ENCODE measurements at regions not wholly inside any gene's neighbourhood (a gene's known extent, or its start where the extent isn't known, plus 50 kb on each side); places are given as distances from the start of the nearest gene placed in this dataset.
A peak's percentile ranks its signal among the peaks of the same experiment; 100 is the strongest.

DNA sequence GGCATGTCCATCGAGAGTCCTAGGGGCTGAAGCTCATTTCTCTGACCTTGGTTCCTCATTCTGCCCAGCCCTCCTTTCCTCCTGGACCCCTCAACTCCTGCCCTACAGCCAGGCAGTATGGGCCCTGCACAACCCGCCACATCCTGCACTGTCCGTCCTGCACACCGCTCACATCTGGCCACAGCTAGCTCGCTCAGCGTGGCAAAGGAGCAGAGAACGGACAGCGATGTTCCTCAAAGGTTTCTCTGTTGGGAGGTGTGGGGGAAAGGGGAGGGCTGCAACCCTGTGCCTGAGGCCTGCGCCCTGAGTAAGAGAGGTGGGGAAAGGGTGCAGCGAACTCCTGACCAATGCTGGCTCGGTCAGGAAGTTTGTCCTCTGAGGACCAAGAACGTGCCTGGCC is 90.1 kb downstream of the PXDC1 start:
- TF ChIP-seq, protein P1, sequence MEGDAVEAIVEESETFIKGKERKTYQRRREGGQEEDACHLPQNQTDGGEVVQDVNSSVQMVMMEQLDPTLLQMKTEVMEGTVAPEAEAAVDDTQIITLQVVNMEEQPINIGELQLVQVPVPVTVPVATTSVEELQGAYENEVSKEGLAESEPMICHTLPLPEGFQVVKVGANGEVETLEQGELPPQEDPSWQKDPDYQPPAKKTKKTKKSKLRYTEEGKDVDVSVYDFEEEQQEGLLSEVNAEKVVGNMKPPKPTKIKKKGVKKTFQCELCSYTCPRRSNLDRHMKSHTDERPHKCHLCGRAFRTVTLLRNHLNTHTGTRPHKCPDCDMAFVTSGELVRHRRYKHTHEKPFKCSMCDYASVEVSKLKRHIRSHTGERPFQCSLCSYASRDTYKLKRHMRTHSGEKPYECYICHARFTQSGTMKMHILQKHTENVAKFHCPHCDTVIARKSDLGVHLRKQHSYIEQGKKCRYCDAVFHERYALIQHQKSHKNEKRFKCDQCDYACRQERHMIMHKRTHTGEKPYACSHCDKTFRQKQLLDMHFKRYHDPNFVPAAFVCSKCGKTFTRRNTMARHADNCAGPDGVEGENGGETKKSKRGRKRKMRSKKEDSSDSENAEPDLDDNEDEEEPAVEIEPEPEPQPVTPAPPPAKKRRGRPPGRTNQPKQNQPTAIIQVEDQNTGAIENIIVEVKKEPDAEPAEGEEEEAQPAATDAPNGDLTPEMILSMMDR (IDR thresholded peaks at IDR 0.05; ENCODE audit: insufficient read depth, low read depth, low read length, missing control alignments), result no peak
- DNase-seq (ENCODE audit: low read depth), result no peak
- H3K4me3 ChIP-seq (ENCODE audit: low read length), result no peak overlapping the region

DNA sequence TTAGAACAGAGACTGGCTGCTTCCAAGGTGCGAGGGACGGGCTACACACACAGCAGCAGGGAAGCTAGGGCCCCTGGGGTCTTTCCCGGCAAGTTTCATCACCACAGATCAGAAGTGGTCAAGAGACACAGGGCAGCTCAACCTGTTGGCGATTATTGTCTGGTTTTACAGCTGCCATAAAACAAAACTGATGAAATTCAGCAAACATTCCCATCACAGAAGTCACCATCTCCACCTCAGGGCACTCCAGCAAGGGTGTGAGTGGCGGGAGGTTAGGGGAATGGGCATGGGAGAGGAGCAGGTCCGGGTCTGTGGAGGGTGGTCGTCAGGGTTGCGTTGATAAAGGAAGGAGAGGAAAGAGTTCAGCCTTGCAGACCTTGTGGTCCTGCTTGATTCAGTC is 91.0 kb downstream of the PXDC1 start:
- DNase-seq (ENCODE audit: low read depth), result no peak

DNA sequence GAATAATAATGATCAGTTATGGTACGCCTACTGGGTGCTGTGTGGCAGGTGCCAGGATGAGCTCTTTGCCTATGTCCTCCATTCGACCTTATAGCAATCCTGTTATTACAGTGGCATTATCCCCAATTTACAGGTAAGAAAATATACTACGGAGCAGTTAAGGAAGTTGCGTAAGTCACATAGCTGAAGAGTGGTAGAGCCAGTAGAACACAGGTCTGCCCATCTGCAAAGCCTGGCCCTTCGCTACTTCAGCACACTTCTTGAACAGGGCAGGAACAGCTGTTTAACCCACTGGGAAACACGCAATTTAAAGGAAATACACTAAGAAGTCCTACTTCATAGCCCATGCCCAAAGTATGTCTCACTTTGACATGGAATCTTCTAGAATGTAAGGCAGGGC is 91.8 kb downstream of the PXDC1 start:
- TF ChIP-seq, protein P1 (IDR thresholded peaks at IDR 0.05; ENCODE audit: insufficient read depth, low read depth, low read length, missing control alignments), result no peak
- no peak overlapping the region for H3K4me3 ChIP-seq (ENCODE audit: low read length)
- DNase-seq (ENCODE audit: low read depth), result peak; percentile 24

More for the DNA sequence above, 91.0 kb downstream of the PXDC1 start:
- TF ChIP-seq, protein P1 (IDR thresholded peaks at IDR 0.05; ENCODE audit: insufficient read depth, low read depth, low read length, missing control alignments), result no peak
- no peak overlapping the region for H3K4me3 ChIP-seq (ENCODE audit: low read length)

DNA sequence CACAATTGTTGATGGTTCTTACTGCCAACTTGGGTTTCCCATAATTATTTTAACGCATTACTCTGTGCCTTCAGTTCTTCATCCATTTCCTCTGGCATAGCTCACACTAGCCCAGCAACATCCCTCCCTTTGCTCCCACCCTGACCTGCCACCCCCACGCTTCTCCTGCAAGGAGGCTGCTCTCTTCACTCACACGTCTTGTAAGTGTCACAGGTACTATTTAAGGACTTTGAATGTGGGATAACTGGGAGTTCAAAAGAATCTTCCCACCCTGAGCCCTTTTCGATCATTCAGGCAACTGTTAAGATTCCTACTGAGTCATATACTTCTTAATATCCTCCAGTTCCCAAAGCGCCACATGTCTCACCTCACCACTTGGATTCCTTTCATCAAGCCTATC is 95.4 kb downstream of the PXDC1 start:
- TF ChIP-seq, protein P1 (IDR thresholded peaks at IDR 0.05; ENCODE audit: insufficient read depth, low read depth, low read length, missing control alignments), result no peak
- no peak overlapping the region for H3K4me3 ChIP-seq (ENCODE audit: low read length)
- no peak for DNase-seq (ENCODE audit: low read depth)

GRCh38 chr6:3654898-3655297 is 96.6 kb downstream of the PXDC1 start:
- TF ChIP-seq, protein P1 (IDR thresholded peaks at IDR 0.05; ENCODE audit: insufficient read depth, low read depth, low read length, missing control alignments), result no peak
- no peak for DNase-seq (ENCODE audit: low read depth)
- no peak overlapping the region for H3K4me3 ChIP-seq (ENCODE audit: low read length)

GRCh38 chr6:3654436-3654835 is 97.1 kb downstream of the PXDC1 start:
- TF ChIP-seq, protein P1 (IDR thresholded peaks at IDR 0.05; ENCODE audit: insufficient read depth, low read depth, low read length, missing control alignments), result no peak
- H3K4me3 ChIP-seq (ENCODE audit: low read length), result no peak overlapping the region
- DNase-seq (ENCODE audit: low read depth), result no peak

GRCh38 chr6:3653528-3654070 is 97.9 kb downstream of the PXDC1 start:
- TF ChIP-seq, protein P1 (IDR thresholded peaks at IDR 0.05; ENCODE audit: insufficient read depth, low read depth, low read length, missing control alignments), result no peak
- no peak overlapping the region for H3K4me3 ChIP-seq (ENCODE audit: low read length)
- DNase-seq (ENCODE audit: low read depth), result no peak

Measured in epithelial cell of esophagus (primary cell).